ENCODE measurements at regions not wholly inside any gene's neighbourhood (a gene's known extent, or its start where the extent isn't known, plus 50 kb on each side); places are given as distances from the start of the nearest gene placed in this dataset.

DNA sequence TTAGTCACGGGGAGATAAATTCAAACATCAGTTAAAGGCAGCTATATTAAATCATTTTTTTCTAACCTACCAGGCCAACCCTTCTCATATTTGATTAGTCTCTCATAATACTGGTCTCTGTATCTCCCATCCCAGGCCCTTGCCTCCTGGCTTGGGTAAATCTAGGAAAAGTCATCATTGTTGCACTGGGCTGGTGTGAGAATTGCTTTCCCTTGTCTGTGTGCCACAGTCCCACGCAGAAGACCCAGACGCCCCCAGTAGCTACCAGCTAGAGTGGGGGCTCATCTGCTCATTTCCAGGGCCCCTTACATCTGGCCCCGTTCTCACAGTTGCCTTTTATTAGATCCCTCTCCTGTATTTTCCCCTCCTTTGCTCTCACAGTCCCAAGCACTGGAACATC, 67.6 kb upstream of the VIPR2 start:
- TF ChIP-seq, protein P1, sequence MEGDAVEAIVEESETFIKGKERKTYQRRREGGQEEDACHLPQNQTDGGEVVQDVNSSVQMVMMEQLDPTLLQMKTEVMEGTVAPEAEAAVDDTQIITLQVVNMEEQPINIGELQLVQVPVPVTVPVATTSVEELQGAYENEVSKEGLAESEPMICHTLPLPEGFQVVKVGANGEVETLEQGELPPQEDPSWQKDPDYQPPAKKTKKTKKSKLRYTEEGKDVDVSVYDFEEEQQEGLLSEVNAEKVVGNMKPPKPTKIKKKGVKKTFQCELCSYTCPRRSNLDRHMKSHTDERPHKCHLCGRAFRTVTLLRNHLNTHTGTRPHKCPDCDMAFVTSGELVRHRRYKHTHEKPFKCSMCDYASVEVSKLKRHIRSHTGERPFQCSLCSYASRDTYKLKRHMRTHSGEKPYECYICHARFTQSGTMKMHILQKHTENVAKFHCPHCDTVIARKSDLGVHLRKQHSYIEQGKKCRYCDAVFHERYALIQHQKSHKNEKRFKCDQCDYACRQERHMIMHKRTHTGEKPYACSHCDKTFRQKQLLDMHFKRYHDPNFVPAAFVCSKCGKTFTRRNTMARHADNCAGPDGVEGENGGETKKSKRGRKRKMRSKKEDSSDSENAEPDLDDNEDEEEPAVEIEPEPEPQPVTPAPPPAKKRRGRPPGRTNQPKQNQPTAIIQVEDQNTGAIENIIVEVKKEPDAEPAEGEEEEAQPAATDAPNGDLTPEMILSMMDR (IDR thresholded peaks at IDR 0.05) = no peak
- TF ChIP-seq POLR2A (IDR thresholded peaks at IDR 0.05) = no peak

Measured in thyroid gland (tissue), 4 donors.